SIG-M5 treated with dmso at 0.1 percent for 504 hours (cell line): ENCODE measurements at regions not wholly inside any gene's neighbourhood (a gene's known extent, or its start where the extent isn't known, plus 50 kb on each side); places are given as distances from the start of the nearest gene placed in this dataset.

Experiments
- DNase-seq: peaks from one replicate; lab custom pipeline; 2025; ENCODE audit not compliant: unreplicated experiment; lab: John Stamatoyannopoulos, UW

DNA sequence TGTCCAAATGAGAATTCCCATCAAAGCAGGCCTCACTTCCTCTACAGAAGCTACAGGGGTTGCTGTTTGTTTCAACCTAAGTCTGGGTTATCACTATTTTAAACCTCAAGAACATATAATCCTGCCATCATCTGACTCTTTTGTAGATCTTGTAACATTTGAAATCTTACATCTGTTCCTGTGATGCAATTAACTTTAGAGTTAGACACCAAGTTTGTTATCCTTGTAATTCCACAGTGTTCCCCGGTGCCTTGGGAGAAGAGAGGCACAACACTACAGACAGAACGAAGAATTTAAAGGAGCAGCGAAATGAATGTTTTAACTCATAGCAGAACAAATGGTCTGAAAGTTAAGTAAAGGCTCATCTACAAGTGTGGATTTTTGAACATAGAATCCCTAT lies 116.1 kb downstream of the UCHL5 start:
- DNase-seq, result no peak

DNA sequence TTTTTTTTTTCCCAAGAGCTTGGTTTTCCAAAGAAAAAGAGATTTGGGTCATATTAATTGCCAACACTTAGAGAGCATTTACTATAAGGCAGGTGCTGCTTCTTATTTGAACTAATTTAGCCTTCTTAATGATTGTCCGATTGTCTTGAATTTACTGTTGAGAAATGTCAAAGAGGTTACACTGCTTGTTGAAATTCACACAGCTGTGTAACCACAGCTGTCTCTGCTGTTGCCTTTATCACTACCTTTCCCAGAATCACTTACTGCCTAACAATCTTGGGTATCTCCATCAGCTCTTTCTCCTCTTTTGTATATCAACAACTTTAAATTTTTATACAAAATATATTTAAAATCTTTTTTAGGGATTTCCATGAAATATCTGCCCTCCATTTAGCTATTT lies 115.6 kb downstream of the UCHL5 start:
- no peak for DNase-seq

GRCh38 chr1:192945390-192946130 lies 113.6 kb downstream of the UCHL5 start:
- DNase-seq, result no peak

DNA sequence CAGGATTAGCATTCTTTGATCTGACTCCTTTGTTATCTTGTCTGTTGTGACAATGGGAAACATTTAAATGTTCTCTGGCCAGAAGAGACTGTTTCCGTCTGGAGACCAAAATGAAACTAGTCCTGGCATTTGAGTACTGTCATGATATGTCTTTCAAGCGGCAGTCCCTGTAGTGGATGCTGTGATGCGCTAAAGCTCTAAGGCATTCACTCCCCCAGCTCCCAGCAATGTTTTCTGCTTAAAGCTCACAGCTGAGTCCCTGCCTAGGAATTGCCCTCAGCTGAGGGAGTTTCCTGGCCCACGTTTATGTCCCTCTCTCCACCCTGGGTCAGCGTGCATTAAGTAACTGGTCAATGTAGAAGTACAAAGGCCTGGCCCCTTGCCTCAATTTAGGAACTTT lies 109.4 kb downstream of the UCHL5 start:
- no peak for DNase-seq

GRCh38 chr1:192950926-192951325 lies 108.2 kb downstream of the UCHL5 start:
- DNase-seq, result no peak

DNA sequence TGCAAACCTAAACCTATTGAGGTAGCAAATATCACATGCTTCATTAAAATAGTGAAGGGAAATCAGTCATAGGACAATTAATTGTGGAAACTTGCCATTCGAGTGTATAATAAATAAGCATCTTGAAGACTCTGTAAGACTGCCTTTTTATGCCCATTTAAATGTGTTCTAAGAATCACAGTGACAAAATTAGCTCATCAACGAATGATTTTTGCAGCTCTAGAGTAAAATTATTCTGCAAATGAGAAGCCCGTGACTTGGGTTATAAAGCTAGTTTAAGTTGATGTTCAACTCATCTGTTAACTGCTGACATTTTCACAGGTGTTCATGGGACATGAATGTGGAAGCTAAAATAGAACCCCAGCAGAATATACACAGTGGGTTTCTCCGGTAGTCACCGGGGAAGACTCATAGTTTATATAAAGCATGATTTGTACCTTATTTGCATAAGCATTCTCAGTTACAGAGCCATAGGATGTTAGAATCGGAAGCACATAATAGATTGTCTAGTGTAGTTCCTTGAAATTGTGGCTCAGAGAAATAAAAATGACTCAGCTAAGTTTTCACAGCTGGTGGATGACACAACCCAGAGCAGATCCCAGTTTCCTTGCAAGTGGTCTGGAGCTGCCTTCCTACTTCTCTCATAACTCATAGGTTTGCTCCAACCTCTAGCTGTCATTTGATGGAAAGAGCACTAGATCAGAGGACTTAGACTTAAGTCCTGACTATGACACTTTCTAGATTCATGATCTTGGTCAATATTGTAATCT lies 107.3 kb downstream of the UCHL5 start:
- DNase-seq, result peak; percentile 30

- DNase-seq, result no peak
Observed at GRCh38 chr1:192952646-192953045, 106.5 kb downstream of the UCHL5 start.

DNA sequence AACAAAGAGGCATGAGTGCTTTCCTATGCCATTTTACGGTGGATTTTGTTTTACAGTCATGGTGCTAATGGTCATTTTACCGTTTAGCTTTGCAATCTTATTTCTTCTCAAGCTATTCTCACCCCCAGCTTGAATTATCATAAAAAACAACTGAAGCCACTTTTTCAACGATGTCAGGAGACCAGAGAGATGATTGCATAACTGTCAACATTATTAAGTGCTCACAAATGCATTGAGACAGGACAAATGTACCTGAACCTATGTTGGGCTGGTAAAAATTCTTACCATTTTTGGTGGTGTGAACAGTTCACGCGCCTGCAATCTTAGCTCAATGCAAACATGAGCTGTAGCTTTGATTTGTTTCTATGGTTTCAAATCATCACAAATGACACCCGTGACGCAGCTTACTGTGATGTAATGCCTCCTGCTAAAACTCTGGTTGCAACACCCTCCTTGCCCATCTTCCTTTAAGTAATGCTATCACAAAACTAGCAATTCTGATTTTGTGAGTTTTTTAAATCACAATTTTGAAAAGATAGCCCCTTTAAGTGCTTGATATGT lies 104.4 kb downstream of the UCHL5 start:
- DNase-seq, result peak; percentile 47

DNA sequence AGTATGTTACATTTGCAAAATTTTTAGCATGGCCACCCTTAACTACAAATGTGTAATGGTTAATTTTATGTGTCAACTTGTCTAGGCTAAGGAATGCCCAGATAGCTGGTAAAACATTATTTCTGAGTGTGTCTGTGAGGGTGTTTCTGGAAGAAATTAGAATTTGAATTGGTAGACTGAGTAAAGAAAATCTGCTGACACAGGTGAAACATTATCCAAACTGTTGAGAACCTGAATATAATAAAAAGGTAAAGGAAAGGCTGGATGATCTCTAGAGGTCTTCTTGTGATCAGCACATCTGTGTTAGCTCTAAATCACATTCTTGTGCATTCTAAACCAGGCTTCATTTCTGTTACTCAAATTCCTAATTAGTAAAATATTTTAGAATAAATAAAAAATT lies 100.8 kb downstream of the UCHL5 start:
- DNase-seq, result no peak

GRCh38 chr1:192958871-192959270 lies 100.3 kb downstream of the UCHL5 start:
- no peak for DNase-seq

DNA sequence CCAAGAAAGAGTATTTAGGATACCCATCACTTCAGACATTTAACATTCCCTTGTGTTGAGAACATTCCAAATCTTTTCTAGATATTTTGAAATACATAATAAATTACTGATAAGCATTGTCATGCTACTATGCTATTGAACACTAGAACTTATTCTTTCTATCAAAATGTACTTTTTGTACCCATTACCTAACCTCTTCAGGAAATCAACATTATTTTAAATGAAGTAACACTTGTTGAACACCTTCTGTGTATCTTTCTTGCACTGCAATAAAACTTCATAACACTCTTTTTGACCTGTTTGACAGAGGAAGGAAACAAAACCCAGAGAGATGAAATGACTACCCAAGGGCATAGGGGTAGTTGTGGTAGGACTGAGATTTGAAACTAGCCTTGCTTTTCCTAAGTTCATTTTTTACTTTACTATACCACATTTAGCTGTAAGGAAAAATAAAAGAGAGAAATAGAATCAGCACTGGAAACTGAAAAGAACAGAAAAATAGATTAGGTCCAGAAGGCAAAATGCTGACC lies 99.4 kb downstream of the UCHL5 start:
- no peak for DNase-seq
